Sigmoid colon (tissue), 6 donors: ENCODE measurements at regions not wholly inside any gene's neighbourhood (a gene's known extent, or its start where the extent isn't known, plus 50 kb on each side); places are given as distances from the start of the nearest gene placed in this dataset.

Source experiments
- DNase-seq: peaks from one replicate; pipeline ENCODE4 v3.0.0-alpha.2; 2019
- H3K27ac ChIP-seq, 4 donors: fragments of 200-600 bp; sonication (generic); one replicate each; pipeline ENCODE4 v1.5.1; 2016 to 2019; ENCODE audit warnings: mild to moderate bottlenecking in 1 of 4
- H3K27me3 ChIP-seq, 3 donors: fragments of 200-600 bp; sonication (generic); one replicate each; pipeline ENCODE4 v1.5.1; 2019; ENCODE audit warnings: mild to moderate bottlenecking in 1 of 3
- H3K36me3 ChIP-seq, 4 donors: fragments of 200-600 bp; sonication (generic); one replicate each; pipeline ENCODE4 v1.5.1; 2016 to 2019
- H3K4me1 ChIP-seq, 4 donors: fragments of 200-600 bp; sonication (generic); one replicate each; pipeline ENCODE4 v1.5.1; 2017 to 2019
- H3K4me3 ChIP-seq, 4 donors: fragments of 200-600 bp; sonication (generic); one replicate each; pipeline ENCODE4 v1.5.1; 2017 to 2019; ENCODE audit warnings: mild to moderate bottlenecking in 2 of 4, moderate library complexity in 1 of 4
- H3K9me3 ChIP-seq, 4 donors: fragments of 200-600 bp in 3 of 4; sonication (generic) in 3 of 4; one replicate each; pipeline versions ENCODE4 v1.5.1 to v1.6.1; 2013 to 2019
- EP300 ChIP-seq, 4 donors: sonication (generic); formaldehyde crosslinking; IDR thresholded peaks; one replicate each; pipeline ENCODE4 v1.6.1; 2017; ENCODE audit warnings: antibody characterized with exemption in 4 of 4
- POLR2A ChIP-seq, 2 donors: fragments of 450-650 bp; IDR thresholded peaks; one replicate each; pipeline ENCODE4 v1.6.1; 2016; ENCODE audit warnings: antibody characterized with exemption in 2 of 2, mild to moderate bottlenecking in 2 of 2, moderate library complexity in 2 of 2
- POLR2AphosphoS5 ChIP-seq, 4 donors: sonication (generic); formaldehyde crosslinking; IDR thresholded peaks; one replicate each; pipeline ENCODE4 v1.6.1; 2017; ENCODE audit warnings: antibody characterized with exemption in 4 of 4
- WGBS, 2 donors: extraction: QIAGEN DNeasy Blood & Tissue Kit; methylation state at CpG; one replicate each; pipeline ENCODE4 v1.1.7; 2013; 5-methylcytosine and 5-hydroxymethylcytosine counted together
- intact Hi-C: fragments of 100-400 bp; cut with DNase I; formaldehyde crosslinking; loops from one replicate; pipeline ENCODE4 v1.15.1; 2023
- TF ChIP-seq, protein P1 (sequence below), 4 experiments: fragments of 450-650 bp in 3 of 4; fragments of 200-600 bp in 1 of 4; IDR thresholded peaks; one replicate each; pipeline ENCODE4 v1.5.1; 2016 to 2019; ENCODE audit warnings: antibody characterized with exemption in 4 of 4, mild to moderate bottlenecking in 3 of 4, moderate library complexity in 2 of 4
- donor health status: healthy with polysubstance abuse.
- donor health status: healthy.

DNA sequence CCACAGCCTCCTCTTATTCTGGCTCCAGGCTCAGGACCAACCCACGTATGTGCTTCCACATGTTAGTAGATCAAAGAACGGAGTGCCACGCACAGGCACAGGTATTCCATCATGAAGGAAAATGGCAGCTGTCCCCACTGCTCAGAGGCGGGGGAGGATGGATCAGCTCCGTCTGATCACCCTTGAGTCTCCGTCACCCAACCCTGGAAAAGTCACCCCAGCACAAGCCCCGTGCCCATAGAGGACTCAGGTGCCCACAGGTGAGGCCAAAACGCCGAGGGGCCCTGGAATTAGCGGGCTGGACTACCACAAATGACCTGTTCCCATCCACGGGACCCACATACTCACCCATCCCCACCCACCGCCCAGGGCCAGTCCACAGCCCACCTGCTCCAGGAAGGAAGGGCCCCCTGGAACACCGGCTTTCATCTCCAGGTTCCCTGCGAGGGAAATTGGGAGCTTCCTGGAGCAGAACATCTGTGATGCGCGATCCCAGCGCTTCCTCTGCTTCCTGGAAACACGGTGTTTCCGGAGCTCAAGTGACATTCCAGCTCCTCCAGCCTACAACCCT lies 120.5 kb upstream of the SPACA7 start:
- DNase-seq = no peak
- Histone ChIP-seq H3K4me1 (no peaks in the 10 kb centered on the region), H3K4me3 (no peak overlapping the region), H3K27me3 (peaks cover 0 to 8% (median 0%) of the 10 kb centered on the region in 3 donors), H3K9me3 (no peaks in the 10 kb centered on the region), H3K27ac (no peak overlapping the region), H3K36me3 (no peaks in the 10 kb centered on the region)
- WGBS, 2 donors = 84 to 85% methylated on average over 19 of the region's 19 CpGs
- TF ChIP-seq, protein P1, sequence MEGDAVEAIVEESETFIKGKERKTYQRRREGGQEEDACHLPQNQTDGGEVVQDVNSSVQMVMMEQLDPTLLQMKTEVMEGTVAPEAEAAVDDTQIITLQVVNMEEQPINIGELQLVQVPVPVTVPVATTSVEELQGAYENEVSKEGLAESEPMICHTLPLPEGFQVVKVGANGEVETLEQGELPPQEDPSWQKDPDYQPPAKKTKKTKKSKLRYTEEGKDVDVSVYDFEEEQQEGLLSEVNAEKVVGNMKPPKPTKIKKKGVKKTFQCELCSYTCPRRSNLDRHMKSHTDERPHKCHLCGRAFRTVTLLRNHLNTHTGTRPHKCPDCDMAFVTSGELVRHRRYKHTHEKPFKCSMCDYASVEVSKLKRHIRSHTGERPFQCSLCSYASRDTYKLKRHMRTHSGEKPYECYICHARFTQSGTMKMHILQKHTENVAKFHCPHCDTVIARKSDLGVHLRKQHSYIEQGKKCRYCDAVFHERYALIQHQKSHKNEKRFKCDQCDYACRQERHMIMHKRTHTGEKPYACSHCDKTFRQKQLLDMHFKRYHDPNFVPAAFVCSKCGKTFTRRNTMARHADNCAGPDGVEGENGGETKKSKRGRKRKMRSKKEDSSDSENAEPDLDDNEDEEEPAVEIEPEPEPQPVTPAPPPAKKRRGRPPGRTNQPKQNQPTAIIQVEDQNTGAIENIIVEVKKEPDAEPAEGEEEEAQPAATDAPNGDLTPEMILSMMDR (IDR thresholded peaks at IDR 0.05) = no peak
- no peak for TF ChIP-seq EP300 (IDR thresholded peaks at IDR 0.05)
- intact Hi-C loops = no loop called here

GRCh38 chr13:112256716-112257494 lies 119.2 kb upstream of the SPACA7 start:
- no peak overlapping the region for H3K27ac ChIP-seq
- H3K36me3 ChIP-seq = no peaks in the 10 kb centered on the region
- no peaks in the 10 kb centered on the region for H3K9me3 ChIP-seq
- no peak overlapping the region for H3K4me3 ChIP-seq
- DNase-seq = no peak
- intact Hi-C loops = no loop called here
- 82 to 87% methylated on average over 12 of the region's 12 CpGs for WGBS, 2 donors
- H3K27me3 ChIP-seq = no peaks in the 10 kb centered on the region
- no peaks in the 10 kb centered on the region for H3K4me1 ChIP-seq
- TF ChIP-seq POLR2A (IDR thresholded peaks at IDR 0.05) (no peak), POLR2AphosphoS5 (IDR thresholded peaks at IDR 0.05) (no peak), EP300 (IDR thresholded peaks at IDR 0.05) (no peak)
- TF ChIP-seq, protein P1 (IDR thresholded peaks at IDR 0.05) = no peak

GRCh38 chr13:112259511-112259910 lies 116.6 kb upstream of the SPACA7 start:
- WGBS, 2 donors = 62 to 66% methylated on average over 8 of the region's 8 CpGs

GRCh38 chr13:112260108-112261055 lies 115.8 kb upstream of the SPACA7 start:
- DNase-seq = no peak
- no peaks in the 10 kb centered on the region for H3K27me3 ChIP-seq
- no peaks in the 10 kb centered on the region for H3K4me1 ChIP-seq
- H3K27ac ChIP-seq = no peak overlapping the region
- H3K36me3 ChIP-seq = no peaks in the 10 kb centered on the region
- TF ChIP-seq POLR2AphosphoS5 (IDR thresholded peaks at IDR 0.05) (no peak), POLR2A (IDR thresholded peaks at IDR 0.05) (no peak), EP300 (IDR thresholded peaks at IDR 0.05) (no peak)
- TF ChIP-seq, protein P1 (IDR thresholded peaks at IDR 0.05) = no peak
- 85% methylated on average over 29 of the region's 29 CpGs for WGBS, 2 donors
- no peak overlapping the region for H3K4me3 ChIP-seq
- intact Hi-C loops = no loop called here
- H3K9me3 ChIP-seq = peaks cover 0 to 3% (median 0%) of the 10 kb centered on the region in 4 donors

More at GRCh38 chr13:112259511-112259910, 116.6 kb upstream of the SPACA7 start:
- Histone ChIP-seq H3K4me1 (no peaks in the 10 kb centered on the region), H3K36me3 (no peaks in the 10 kb centered on the region), H3K4me3 (no peak overlapping the region), H3K27me3 (no peaks in the 10 kb centered on the region), H3K9me3 (peaks cover 0 to 3% (median 0%) of the 10 kb centered on the region in 4 donors), H3K27ac (no peak overlapping the region)
- no peak for DNase-seq
- TF ChIP-seq, protein P1 (IDR thresholded peaks at IDR 0.05) = no peak
- TF ChIP-seq POLR2AphosphoS5 (IDR thresholded peaks at IDR 0.05) = no peak
- no peak for TF ChIP-seq POLR2A (IDR thresholded peaks at IDR 0.05)
- no peak for TF ChIP-seq EP300 (IDR thresholded peaks at IDR 0.05)
- intact Hi-C loops = no loop called here
